GM21576 (cell line): ENCODE measurements at regions not wholly inside any gene's neighbourhood (a gene's known extent, or its start where the extent isn't known, plus 50 kb on each side); places are given as distances from the start of the nearest gene placed in this dataset.
"Not testable (repeated sequence)": the region's sequence is repeated elsewhere in the genome, so short reads cannot be mapped to it uniquely, and the experiment has no call there.

Source experiments
- ATAC-seq: cut with Tn5 transposase; IDR thresholded peaks from one replicate; pipeline ENCODE4 v1.9.1; 2021; ENCODE audit warnings: mild to moderate bottlenecking, moderate library complexity; ENCODE audit not compliant: unreplicated experiment

DNA sequence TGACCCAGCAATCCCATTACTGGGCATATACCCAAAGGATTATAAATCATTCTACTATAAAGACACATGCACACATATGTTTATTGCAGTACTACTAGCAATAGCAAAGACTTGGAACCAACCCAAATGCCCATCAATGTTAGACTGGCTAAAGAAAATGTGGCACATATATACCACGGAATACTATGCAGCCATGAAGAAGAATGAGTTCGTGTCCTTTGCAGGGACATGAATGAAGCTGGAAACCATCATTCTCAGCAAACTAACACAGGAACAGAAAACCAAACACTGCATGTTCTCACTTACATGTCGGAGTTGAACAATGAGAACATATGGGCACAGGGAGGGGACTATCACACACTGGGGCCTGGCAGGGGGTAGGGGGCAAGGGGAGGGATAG, 183.0 kb downstream of the HACE1 start:
- not testable (repeated sequence) for ATAC-seq

DNA sequence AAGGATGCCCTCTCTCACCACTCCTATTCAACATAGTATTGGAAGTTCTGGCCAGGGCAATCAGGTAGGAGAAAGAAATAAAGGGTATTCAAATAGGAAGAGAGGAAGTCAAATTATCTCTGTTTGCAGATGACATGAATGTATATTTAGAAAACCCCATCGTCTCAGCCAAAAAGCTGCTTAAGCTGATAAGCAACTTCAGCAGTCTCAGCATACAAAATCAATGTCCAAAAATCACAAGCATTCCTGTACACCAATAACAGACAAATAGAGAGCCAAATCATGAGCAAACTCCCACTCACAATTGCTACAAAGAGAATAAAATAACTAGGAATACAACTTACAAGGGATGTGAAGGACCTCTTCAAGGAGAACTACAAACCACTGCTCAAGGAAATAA, 184.6 kb downstream of the HACE1 start:
- ATAC-seq = not testable (repeated sequence)

DNA sequence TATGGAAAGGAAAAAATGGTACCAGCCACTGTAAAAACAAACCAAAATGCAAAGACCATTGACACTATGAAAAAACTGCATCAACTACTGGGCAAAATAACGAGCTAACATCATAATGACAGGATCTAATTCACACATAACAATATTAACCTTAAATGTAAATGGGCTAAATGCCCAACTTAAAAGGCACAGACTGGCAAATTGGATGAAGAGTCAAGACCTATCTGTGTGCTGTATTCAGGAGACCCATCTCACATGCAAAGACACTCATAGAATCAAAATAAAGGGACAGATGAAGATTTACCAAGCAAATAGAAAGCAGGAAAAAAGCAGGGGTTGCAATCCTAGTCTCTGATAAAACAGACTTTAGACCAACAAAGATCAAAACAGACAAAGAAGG, 186.6 kb downstream of the HACE1 start:
- not testable (repeated sequence) for ATAC-seq

DNA sequence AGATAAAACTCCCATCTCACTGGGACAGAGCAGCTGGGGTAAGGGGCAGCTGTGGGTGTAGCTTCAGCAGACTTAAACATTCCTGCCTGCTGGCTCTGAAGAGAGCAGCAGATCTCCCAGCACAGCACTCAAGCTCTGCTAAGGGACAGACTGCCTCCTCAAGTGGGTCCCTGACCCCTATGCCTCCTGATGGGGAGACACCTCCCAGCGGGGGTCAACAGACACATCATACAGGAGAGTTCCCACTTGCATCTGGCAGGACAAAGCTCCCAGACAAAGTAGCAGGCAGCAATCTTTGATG, 188.2 kb downstream of the HACE1 start:
- not testable (repeated sequence) for ATAC-seq

DNA sequence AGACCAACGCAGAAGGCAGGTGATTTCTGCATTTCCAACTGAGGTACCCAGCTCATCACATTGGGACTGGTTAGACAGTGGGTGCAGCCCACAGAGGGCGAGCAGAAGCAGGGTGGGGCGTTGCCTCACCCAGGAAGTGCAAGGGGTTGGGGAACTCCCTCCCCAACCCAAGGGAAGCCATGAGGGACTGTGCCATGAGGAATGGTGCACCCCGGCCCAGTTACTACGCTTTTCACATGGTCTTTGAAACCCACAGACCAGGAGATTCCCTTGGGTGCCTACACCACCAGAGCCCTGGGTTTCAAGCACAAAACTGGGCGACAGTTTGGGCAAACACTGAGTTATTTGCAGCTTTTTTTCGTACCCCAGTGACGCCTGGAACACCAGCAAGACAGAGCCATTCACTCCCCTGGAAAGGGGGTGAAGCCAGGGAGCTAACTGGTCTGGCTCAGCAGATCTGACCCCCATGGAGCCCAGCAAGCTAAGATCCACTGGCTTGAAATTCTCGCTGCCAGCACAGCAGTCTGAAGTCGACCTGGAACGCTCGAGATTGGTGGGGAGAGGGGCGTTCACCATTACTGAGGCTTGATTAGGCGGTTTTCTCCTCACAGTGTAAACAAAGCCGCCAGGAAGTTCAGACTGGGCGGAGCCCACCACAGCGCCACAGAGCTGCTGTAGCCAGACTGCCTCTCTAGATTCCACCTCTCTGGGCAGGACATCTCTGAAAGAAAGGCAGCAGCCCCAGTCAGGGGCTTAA, 188.7 kb downstream of the HACE1 start:
- not testable (repeated sequence) for ATAC-seq

DNA sequence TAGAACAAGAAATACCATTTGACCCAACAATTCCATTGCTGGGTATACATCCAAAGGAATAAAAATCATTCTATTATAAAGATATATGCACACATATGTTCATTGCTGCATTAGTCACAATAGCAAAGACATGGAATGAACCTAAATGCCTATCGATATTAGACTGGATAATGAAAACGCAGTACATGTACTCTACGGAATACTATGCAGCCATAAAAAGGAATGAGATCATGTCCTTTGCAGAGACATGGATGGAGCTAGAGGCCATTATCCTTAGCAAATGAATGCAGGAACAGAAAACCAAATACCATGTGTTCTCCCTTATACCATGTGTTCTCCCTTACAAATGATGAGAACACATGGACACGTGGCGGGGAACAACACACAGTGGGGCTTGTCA, 190.2 kb downstream of the HACE1 start:
- no peak for ATAC-seq

DNA sequence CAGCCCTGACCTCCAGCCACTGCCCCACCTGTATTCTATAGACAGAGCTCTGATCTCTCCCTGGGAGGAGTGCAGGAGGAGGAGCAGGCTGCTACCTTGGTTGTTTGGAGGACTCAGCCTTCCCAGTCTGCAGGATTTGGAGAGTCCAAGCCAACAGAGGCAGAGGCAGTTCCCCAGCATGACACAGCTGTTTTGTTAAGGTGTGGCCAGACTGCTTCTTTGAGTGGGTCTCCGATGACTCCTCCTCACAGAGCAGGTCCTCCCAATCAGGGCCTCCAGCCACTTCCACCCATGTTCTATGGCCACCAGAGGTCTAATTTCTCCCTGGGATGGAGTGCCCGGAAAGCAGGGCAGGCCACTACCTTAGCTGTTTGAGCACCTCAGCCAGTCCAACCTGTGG, 203.5 kb downstream of the HACE1 start:
- no peak for ATAC-seq

DNA sequence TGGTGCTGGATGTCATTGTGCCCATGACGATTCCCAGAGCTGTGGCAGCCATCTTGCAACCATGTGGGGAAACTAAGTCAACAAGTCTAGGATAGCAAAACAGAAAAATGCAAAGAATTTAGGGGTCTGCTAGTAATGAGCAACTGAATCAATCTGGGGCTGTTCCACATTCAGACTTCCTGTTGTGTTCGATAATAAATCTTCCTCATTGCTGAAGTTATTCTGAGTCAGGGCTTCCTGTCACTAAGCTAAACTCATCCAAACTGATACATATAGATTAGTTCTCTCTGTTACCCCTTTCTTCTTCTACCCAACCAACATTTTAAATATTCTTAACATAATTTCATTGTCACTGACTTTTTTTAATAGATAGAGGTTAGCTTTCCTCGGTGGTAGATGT, 205.9 kb downstream of the HACE1 start:
- ATAC-seq = no peak

DNA sequence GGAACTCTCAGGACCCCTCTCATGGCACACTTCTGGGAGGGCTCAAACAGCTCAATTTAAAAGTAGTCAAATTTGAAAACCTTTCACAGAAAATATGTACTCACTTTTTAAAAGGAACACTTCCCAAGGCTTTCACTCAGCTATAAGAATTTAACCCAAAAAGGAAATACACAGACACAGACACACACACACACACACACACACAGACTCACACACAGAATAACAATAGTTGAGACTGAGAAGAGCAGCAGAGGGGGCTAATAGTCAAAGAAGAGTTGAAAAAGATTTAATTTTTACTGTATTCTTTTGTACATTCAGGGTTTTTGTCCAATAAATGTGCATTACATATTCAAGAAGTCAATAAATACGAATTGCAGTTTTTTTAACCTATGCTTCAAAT, 211.4 kb downstream of the HACE1 start:
- ATAC-seq = no peak

DNA sequence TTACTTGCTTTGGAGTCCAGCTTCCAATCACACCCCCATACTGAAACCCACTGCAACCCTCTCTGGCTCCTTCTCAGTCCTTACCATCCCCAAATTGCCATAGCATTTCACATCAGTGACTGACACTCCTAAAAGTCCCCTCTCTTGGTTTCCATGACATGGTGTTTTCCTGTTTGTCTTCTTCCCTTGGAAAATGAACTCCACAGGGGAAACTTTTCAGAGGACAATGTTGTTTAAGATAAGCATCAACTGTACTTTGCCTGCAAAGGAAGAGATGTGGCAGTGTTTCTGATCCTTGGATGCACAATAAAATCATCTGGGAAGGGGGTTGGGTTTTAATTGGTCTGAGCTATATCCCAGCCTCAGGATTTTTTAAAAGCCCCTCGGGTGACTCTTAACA, 214.9 kb downstream of the HACE1 start:
- ATAC-seq = no peak

DNA sequence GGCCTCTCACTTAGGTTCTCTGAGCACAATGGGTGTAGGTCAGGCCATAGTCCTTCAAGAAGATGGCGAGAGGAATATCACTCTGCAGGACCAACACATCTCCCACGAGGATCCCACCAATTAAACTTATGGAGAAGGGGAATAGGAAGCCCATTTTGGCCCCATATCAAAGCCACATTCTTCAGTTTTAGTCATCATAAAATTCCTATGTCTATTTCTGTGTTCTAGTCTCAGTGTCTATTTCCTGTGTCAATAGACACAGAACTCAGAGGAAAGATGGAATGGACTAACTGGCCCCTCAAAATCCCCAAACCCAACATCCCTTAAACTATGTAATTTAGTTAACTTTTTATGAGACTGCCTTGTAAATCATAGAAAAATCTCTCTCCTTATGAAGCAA, 216.8 kb downstream of the HACE1 start:
- no peak for ATAC-seq

DNA sequence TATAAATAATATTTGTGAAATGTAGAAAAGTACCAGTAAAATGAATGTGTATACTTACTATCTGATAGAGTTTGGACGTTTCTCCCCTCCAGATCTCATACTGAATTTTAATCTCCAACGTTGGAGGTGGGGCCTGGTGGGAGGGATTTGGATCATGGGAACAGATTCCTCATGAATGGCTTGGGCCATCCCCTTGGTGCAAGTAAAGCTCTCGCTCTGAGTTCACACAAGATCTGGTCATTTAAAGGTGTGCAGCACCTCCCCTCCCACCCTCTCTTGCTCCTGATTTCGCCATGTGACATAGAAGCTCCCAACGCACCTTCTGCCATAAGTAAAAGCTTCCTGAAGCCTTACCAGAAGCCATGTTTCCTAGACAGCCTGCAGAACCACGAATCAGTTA, 219.0 kb downstream of the HACE1 start:
- no peak for ATAC-seq

DNA sequence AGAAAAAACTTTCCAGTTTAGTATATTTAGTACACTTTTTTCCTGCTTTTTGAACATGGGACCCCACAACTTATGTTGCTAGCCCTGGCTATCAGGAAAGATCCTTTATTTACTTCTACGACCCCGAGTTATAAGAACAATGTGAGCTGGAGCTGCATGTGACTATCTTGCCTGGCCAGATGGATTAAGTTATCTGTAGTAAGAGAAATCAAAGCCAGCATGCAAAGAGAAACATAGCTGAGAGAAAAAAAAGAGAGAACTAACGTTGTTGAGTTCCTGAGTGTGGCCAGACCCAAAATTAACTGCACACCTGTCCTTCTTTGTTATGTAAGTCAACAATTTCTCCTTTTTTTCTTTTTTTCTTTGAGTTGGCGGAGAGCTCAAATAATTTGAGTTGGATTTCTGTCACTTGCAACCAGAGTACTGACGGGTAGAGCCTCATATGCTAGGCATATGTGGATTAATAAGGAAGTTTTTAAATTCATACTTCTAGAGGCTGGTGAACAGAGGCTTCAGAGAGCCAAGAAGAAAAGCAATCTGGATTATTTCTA, 219.5 kb downstream of the HACE1 start:
- no peak for ATAC-seq

DNA sequence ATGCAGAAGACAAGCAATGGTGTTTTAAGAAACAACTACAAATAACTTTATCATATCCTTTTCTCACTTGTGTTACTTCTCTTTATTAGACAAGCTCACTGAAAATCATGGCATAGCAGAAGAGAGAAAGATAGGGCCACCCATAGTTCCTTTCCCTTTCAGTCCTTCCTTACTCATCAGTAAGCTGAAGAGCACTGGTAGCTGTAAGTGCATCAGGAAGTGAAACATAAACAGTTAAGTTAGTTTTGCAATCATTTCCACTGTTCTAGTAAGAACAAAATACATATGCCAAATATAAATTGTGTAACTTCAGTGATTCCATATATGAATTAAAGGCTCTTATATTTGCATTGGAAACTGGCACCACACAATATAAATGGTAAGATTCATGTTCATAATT, 220.1 kb downstream of the HACE1 start:
- ATAC-seq = peak; percentile 96

DNA sequence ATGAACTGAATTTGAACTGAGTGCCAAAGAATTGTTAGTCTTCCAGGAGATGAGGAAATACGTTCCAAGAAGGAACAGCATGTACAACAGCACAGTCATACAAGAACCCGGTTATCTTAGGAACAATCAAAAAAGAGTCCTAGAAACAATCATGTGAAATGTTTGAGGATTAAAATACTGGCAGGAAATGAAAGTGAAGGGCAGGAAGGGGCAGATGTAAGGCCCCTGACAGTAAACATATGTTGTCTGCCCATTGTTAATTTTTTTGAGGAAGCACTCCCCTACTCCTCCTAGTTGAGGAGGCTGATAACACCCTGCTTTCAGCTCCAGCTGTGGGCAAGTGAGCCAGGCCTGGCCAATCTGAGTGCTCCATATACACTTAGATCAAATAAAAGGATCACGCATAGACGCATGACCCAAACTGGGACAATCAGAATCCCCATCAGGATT, 220.9 kb downstream of the HACE1 start:
- ATAC-seq = no peak

DNA sequence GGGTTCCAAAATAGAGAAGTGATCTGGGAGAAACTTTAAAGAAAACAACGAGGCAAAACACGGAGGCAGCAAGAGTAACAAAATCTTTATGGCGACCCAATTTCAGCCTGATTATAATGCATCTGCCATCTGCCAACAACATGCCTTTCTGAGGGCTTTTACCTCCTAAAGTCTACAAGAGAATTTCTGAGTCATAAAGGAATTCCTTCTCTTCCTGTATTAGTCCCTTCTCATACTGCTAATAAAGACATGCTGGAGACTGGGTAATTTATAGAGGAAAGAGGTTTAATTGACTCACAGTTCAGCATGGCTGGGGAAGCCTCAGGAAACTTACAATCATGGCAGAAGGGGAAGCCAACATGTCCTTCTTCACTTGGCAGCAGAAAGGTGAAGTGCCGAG, 226.6 kb downstream of the HACE1 start:
- no peak for ATAC-seq

DNA sequence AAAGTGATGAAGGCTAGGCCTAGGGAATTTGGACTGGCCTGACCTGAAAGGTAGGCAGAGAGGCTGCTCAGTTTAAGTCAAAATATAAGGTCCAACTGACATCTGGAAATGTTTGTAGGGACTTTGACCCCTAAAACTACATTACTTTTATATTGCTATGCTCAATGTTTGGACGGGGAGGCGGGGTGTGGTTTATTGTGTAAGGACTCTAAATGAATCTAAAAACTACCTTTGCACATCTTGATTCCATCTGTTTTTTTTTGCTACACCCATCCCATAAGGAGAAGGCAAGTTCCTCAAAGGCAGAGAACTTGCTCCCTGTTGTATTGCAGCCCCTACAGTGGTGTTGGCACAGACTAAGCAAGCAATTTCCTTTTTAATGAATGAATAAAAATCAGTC, 227.1 kb downstream of the HACE1 start:
- ATAC-seq = no peak

DNA sequence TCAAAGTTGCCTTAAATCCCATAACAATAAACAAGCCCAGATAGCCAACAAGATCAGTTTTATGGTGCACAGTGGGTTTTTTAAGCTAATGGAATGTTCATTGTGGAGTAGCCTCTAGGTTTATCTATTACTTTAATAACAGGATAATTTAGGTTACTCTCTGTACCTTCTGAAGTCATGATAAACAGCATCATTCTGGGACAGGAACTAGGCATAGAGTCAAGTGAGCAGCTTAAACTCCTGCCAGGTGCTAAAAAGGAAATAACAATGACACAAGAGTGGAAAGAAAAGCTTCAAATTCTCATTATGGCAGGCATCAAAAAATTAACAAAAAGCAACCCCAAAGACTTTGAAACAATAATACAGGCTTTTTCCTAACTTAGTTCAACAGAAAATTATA, 228.8 kb downstream of the HACE1 start:
- no peak for ATAC-seq

DNA sequence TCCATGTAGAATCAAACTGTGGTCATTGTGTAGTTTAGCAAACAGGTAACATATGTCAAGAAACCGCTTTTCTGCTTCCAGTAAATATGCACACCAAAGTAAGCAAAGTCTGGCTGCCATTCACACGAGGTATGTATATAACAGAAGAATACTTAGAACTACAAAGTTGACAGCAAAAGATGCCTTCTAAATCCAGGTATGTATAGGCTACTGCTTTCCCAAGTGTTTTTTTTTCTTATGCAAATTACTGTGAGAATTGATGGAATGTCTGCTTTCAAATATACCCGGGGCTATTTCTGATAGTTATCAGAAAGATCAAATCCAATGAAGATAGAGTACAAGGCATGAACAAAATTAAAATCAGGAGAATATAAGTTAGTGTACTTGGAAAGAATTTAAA, 229.2 kb downstream of the HACE1 start:
- ATAC-seq = no peak

DNA sequence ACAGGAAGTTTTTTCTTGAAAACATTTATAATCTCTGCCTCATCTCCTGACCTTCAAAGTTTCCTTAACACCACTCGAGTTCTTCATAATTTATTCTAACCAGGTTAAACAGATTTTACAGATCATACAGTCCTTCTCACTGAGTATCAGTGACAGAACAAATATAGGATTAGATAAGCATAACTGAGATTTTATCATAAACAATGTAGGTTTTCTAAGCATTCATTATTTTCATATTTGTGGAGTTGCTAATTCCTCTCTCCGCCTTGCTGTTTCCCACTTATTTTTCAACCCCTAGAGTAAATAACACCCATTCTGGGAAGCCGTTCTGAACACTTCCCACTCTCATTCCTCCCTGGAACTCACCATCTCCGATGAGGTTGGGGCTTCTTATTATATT, 229.9 kb downstream of the HACE1 start:
- ATAC-seq = no peak

DNA sequence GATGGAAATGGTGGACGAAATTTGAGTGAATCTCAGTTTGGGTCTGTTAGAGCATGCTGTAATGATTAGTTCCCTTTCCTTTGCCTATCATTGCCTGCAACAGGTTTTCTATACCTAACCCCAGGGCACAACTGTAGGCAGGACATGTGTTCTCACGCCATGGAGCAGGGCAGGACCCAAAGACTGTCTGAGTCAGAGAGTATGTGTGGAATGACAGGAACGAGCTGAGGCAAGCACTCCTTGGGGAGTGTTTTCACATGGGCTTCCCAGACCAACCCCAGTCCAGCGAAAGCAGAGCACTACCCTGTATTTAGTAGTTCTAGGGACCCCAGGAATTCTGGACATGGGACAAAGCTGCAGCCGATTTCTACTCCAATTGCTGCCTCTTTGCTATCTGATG, 234.2 kb downstream of the HACE1 start:
- no peak for ATAC-seq

DNA sequence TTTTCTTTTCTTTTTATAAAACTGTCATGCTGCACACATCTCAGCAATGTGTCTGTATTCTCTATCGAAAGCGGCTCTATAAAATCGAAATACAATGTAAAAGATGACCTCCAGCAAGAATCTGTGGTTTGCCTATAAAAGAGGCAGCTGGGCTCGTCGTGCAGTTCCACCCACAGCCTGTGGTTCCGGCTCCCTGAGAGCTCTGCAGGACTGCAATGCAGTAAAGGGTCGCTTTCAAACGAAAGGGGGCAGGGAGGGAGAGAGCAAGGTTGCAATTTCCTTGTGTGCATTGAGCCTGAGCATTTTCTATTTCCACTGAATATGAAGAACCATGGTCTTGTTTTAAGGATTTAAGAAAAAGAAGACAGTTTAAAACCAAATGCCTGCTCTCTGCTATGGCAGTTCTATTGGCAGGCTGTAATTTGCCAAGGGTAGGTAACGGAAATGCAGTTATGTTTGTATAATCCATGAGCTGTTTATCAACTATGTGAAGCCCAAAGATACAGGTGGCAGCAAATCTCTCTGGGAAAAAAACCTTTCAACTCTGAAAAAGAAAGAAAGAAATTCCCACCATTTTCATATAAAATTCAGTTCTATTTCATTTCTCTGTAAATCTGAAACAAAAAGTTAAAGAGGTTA, 236.5 kb downstream of the HACE1 start:
- no peak for ATAC-seq

DNA sequence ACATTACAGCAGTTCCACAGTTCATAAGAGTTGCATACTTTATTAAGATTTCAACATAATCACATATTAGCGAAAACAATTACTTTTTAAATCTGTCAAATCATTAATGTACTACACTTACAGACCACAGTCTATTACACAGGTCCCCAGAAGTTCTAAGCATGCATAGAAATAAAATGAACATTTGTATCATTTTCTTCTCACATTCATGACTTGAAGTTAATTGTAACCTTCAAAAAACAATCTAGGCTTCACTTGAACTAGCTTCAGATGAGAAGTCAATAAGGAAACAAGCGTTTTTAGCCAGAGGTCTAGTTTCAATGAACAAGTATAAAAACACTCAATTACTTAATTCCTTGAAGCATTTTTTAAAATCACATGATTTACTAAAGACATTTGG, 238.3 kb downstream of the HACE1 start:
- no peak for ATAC-seq
